ENCODE measurements at regions not wholly inside any gene's neighbourhood (a gene's known extent, or its start where the extent isn't known, plus 50 kb on each side); places are given as distances from the start of the nearest gene placed in this dataset.

DNA sequence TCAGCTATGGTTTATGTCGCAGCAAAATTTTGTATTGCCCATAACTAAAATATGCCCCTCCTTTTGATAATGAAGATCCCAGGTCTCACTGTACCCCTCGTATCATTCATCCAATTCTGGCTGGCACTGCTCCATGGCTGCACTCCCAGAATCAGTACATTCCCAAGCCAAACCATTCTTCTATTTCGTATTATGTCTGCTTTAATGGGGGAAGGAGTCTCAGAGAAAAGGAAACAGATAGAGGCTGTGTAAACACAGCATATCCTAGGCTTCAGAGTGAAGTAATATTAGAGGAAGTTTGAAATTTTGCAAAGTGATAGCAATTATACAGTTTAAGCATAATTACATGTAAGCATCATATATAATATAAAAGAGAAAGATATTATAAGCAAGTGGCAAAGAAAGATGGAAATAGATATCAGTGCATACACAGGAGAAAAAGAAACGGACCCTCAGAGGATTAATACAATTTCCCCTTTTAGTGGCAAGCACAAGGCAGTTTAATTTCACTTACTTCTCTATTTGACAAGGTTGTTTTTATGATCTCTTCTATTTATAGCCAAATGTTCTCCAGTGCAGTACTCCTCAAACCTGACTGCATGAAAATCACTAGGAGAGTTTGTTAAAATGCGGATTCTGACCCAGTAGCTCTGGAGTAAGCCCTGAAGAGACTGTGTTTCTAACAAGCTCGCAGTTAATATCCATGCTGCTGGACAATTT, 56.5 kb upstream of the TENT5A start:
- TF ChIP-seq FOXM1 (IDR thresholded peaks at IDR 0.05; ENCODE audit: borderline replicate concordance) (no peak), ZNF384 (IDR thresholded peaks at IDR 0.05) (no peak), HDGF (IDR thresholded peaks at IDR 0.05; ENCODE audit: borderline replicate concordance) (no peak), SP1 (IDR thresholded peaks at IDR 0.05) (no peak), SUZ12 (IDR thresholded peaks at IDR 0.05) (no peak), L3MBTL2 (conservative IDR thresholded peaks at IDR 0.05) (no peak), FOXK2 (IDR thresholded peaks at IDR 0.05) (no peak), BHLHE40 (IDR thresholded peaks at IDR 0.05; ENCODE audit: borderline replicate concordance) (no peak), NFRKB (IDR thresholded peaks at IDR 0.05) (no peak), CTBP1 (IDR thresholded peaks at IDR 0.05; ENCODE audit: borderline replicate concordance) (no peak), FOXA1 (IDR thresholded peaks at IDR 0.05) (no peak), TARDBP (IDR thresholded peaks at IDR 0.05) (no peak), LEF1 (IDR thresholded peaks at IDR 0.05; ENCODE audit: borderline replicate concordance) (no peak), ELF4 (IDR thresholded peaks at IDR 0.05) (no peak), ARNT (IDR thresholded peaks at IDR 0.05) (no peak)
- TF ChIP-seq, protein P1, sequence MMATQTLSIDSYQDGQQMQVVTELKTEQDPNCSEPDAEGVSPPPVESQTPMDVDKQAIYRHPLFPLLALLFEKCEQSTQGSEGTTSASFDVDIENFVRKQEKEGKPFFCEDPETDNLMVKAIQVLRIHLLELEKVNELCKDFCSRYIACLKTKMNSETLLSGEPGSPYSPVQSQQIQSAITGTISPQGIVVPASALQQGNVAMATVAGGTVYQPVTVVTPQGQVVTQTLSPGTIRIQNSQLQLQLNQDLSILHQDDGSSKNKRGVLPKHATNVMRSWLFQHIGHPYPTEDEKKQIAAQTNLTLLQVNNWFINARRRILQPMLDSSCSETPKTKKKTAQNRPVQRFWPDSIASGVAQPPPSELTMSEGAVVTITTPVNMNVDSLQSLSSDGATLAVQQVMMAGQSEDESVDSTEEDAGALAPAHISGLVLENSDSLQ (IDR thresholded peaks at IDR 0.05): no peak
- CTCF ChIA-PET: no interaction called here
- DNase-seq (ENCODE audit: extremely low spot score): no peak
- POLR2A ChIA-PET: no interaction called here

DNA sequence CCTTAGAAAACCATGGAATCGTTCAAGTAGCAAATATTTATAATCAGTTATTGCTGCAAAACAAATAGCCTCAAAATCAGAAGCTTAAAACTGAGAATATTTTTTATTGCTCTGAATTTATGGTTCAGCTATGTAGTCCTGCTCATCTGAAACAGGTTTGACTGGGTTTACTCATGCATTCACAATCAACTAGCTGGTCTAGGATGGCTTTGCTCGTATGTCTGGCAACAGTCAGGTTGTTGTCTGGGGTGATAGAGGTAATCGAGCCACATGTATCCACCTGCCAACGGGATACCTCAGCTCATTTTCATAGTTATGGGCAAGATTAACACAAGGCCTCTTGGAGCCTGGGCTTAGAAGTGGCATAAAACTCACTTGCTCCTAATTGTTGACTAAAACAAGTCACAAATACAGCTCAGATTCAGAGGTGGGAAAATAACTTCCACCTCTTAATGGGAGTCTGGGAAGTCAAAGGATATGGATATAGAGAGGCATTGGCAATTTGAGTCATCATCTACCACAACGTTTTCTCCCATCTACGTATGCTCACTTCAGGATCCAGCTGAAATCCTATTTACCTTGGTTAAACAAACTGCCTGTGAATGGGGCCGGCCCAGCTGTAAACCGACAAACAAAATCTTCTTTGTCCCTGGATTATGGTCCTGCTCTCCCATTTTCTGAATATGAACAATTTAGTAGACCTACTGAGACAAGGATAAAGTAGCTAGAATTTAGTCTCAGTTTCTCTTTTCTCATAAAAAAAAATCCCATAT, 54.5 kb upstream of the TENT5A start:
- no peak for DNase-seq (ENCODE audit: extremely low spot score)
- ChIA-PET POLR2A (no interaction called here), CTCF (no interaction called here)
- TF ChIP-seq SP1 (IDR thresholded peaks at IDR 0.05): no peak
- TF ChIP-seq, protein P1 (IDR thresholded peaks at IDR 0.05): no peak
- TF ChIP-seq ARNT (IDR thresholded peaks at IDR 0.05): no peak
- no peak for TF ChIP-seq BHLHE40 (IDR thresholded peaks at IDR 0.05; ENCODE audit: borderline replicate concordance)
- no peak for TF ChIP-seq ZNF384 (IDR thresholded peaks at IDR 0.05)
- TF ChIP-seq HDGF (IDR thresholded peaks at IDR 0.05; ENCODE audit: borderline replicate concordance): no peak

DNA sequence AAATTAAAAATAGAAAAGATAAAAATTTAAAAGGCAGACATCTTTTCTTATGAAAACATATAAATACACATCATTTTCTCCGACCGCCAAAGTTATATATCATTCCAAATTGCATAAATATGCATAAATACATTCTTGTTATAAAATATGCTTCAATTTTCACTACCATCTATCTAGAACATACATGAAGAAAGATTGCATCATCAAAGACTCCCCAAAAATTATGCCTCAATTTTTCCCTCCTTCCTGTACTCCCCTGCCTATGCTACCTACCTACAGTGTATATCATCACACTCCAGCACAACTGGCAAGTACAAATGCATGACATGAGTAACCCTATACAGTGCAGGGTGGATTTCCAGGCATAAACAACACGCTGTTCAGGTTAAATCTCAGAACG, 49.9 kb upstream of the TENT5A start:
- TF ChIP-seq SP1 (IDR thresholded peaks at IDR 0.05) (no peak), HDGF (IDR thresholded peaks at IDR 0.05; ENCODE audit: borderline replicate concordance) (no peak), FOXA1 (IDR thresholded peaks at IDR 0.05) (no peak)
- TF ChIP-seq, protein P1 (IDR thresholded peaks at IDR 0.05): no peak
- ChIA-PET CTCF (no interaction called here), POLR2A (no interaction called here)
- no peak for DNase-seq (ENCODE audit: extremely low spot score)
